Amniotic stem cell (primary cell): ENCODE measurements at regions not wholly inside any gene's neighbourhood (a gene's known extent, or its start where the extent isn't known, plus 50 kb on each side); places are given as distances from the start of the nearest gene placed in this dataset.

Experiments used
- DNase-seq: peaks from one replicate; lab custom pipeline; 2025; lab: John Stamatoyannopoulos, UW

DNA sequence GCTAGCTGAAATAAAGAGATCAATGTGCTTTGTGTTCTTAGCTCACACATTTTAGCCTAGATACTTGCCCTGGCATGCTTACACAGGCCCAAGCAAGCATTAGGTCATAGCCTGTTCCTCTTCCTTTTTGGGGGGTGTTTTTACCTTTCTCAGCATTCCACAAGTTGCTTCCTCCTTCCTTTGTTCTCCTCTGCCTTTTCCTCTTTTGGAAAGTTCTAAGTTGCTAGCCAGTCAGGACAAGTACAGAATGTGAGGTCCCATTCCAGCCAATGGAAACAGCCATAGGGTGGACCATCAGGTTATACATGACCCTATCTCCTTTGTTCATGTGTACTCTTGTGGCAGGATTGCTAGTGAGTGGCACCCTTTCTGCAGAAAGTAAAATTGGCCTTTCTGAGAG is 154.9 kb downstream of the RASSF9 start:
- DNase-seq: no peak

DNA sequence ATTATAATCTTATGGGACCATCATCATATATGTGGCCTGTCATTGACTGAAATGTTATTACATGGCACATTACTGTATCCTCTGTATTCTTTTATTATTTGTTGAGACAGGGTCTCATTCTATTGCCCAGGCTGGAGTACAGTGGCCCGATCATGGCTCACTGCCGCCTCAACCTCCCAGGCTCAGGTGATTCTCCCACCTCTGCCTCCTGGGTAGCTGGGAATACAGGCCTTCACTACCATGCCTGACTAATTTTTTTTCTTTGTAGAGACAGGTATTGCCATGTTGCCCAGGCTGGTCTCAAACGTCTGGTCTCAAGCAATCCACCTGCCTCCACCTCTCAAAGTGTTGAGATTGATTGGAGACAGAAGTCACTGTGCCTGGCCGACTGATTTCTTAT is 153.2 kb downstream of the RASSF9 start:
- no peak for DNase-seq

DNA sequence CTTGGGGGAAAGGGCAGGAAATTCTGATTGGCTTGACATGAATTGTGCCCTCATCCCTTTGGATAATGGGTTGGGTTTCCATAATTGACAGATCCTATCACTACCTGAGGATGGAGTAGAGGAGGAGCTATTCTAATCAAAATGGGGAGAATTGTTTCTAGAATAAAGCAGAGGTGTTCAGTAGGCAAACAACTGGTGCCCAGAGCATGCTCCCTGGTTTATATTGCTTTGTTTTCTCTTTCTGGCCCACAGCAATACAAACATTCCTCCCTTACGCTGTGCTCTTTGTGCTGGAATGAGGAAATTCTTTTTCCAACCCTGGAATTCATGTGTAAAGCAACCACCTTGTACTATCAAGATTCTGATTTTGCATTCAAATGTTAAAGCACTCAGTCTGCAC is 147.4 kb downstream of the RASSF9 start:
- no peak for DNase-seq

DNA sequence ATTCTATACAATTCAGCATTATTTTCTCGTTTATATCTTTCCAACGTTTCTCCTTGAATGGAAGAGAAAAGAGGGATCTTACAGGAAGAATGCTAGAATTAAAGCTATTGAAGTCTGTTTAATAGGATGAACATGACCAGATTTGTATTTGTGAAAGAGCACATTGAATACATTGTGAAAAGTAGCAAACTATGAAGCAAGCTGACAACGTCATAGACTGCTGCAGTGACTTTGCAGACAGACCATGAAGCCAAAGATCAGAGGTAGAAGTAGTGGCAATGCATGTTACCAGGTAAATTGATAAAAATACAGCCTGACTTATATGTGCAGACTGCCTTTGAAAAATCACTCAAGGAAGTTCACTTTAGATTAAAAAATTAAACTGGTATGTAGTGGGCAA is 146.1 kb downstream of the RASSF9 start:
- no peak for DNase-seq

DNA sequence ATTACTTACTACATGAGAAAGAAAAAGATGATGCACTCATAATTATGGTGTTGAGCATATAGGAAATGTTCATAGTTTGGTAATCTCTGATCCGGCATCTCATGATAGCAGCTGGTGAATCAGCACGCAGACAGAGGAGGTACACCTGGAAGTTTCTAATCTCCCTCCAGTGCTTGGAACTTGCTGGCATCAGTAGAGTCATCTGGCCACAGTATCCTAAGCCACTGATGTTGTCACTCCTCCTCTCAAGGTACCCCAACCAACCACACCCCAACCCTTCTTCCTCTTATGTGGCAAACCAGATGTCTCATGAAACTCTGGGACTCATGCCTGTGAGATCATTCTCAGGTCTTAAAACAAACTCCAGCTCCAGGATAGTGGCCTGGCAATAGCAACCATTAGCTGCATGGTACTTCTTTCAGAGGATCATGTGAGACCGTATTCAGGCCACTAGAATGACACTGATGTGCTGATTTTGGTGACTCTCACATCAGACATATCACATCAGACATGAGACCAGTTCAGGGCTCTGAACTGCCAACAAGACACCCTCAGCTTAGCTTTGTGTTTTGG is 143.0 kb downstream of the RASSF9 start:
- DNase-seq: no peak

DNA sequence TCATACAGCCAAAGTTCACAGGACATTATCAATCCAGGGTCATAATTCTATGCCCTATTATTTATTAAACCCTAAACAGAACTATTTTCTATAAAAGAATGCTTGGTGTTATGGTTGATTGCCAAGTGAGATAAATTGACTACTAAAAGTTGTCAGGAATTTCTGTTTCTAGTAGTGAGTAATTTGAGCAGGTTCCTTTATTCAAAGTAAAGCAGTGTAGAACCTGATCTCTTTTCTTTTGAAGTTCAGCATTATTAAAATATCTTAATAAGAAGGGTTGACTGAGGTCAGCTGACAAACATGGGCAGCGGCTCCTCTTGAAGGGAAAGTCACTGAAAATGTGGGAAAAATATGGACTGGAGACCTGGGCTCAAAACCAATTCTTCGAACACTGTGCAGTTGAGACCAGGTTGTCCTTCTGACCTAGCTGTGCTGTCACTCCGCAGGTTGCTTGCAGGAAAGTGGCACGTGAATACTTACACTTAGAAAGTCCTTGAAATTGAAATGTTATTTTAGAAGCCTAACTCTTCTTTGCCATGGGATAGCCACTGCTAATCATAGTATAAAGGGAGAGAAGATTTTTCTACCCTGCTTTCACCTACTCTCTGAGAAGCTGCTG is 141.0 kb downstream of the RASSF9 start:
- no peak for DNase-seq

DNA sequence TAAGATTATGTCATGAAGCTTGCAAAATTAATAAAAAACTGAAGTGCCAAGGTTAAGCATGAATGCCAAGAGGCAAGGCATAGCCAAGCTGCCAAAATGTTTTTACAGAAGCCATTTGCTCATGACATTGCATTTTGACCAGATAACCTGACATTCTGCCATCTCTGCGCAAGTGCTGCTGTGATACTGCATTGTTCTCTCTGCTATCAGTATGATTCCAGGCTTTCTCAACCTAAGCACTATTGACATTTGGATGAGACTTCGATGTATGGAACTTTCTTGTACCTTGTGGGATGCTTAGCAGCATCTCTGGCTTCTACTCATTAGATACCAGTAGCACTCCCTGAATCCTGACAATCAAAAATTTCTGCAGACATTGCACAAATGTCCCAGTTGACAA is 139.2 kb downstream of the RASSF9 start:
- no peak for DNase-seq

DNA sequence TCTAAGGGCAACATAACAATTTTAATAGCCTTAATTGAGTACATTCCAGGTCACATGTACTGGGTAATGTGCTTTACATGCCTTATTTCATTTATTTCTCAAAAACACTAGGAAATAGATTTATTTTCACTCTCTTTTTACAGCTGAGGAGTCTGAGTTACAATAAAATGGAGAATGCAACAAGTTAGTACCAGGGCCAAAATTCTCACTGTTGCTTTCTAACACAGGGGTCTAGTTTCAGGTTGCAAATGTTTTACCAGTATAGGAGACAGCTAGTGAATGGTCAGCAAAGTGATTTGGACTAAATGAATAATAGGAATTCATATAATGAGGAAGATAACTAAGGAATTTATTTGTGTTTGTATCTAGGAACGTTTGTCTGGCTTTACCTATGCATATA is 137.3 kb downstream of the RASSF9 start:
- DNase-seq: no peak

DNA sequence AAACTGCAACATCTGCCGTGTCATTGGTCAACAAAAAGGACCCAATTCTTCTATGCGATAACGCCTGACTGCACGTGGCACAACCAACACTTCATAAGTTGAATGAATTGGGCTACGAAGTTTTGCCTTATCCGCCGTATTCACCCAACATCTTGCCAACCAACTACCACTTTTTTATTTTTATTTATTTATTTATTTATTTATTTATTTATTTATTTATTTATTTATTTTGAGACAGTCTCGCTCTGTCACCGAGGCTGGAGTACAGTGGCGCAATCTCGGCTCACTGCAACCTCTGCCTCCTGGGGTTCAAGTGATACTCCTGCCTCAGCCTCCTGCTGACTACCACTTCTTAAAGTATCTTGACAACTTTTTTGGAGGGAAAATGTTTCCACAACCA is 127.4 kb downstream of the RASSF9 start:
- no peak for DNase-seq

DNA sequence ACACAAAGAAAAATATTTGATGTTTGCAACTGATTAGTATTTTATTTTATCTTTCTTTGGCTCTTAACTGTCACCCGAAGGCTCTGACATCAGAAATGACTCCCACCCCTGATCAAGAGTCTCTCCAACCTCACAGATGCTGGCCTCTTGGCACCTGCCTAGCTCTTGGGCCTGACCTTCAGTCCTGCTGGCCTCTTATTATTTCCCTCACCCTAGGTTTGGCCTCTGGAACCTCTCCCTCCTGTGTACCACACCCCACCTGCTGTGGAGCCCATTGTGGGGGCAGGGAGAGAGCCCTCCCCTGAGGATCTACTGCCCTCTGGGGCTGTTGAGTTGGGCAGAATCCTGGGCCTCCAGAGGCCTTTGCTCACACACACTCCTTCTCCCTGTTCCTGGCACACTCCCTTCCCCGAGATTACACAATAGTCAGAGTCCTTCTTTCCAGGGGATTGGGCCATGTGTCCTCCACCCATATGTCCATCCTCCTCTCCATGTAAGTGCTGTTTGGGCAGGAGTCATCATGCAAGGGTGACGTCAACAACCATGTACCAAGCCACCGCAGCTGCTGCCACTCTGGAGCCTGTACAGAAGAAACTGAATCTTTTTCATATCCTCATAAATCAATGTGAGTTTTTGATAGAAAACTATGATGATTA is 124.3 kb downstream of the RASSF9 start:
- no peak for DNase-seq

DNA sequence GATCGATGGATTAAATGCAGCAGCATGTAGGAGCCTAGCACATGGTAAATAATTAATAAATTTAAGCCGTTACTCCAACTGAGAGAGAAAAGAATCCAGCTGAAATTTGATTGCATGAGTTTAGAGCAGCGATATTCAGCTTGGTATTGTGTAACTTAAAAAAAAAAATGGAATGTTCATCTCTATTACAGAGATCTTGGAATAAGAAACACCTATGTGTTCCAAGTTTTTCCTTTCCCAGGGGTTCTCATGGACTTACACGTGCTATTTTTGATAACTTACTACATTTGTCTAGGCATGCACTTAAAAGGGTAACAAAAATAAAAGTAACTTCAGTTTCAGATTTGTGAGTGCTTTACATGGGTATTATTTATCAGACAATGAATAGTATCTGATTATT is 122.8 kb downstream of the RASSF9 start:
- DNase-seq: no peak

DNA sequence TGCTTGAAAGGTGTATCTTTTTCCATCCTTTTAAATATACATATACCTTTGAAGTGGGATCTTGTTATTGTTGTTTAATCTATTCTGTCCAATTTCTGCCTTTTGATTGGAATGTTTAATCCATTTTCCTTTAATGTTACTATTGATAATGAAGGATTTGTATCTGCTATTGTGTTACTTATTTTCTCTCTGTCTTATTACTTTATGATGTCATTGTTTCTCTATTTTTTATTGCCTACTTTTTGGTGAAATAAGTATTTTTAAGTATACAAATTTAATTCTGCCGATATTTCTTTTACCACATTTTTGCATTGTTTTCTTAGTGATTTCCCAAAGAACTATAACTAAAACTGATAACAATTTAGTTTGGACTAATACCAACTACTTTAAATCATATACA is 121.8 kb downstream of the RASSF9 start:
- no peak for DNase-seq

DNA sequence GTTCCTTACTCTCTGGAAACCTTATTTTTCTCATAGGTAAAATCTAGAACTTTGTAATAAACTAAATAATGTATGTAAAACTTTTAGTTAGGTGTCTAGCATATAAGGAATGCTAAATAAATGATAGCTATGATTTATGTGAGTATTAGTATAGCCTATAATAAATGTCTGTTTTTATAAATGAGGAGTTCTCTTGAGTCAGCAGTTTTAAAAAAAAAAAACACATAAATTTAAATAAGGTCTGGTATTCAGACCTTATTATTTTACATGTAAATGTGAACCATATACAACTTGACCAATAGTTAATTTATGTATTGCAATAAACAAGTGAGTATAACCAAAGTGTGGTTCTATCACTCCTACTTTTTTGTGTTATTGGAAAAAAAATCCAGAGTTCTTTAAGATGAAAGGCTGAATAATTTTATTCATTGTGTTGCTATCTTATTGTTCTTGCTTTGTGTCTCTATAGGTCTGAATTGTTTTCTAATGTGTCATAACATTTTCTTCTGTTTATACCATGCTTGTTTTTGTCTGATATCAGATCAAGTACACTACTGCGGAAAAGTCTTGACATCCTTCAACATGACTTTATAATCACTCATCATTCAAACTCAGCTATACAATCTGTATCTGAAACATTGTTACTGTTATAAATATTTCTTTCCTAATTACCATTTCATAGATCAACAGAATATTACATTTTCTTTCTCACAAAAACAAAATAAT is 115.7 kb downstream of the RASSF9 start:
- no peak for DNase-seq

DNA sequence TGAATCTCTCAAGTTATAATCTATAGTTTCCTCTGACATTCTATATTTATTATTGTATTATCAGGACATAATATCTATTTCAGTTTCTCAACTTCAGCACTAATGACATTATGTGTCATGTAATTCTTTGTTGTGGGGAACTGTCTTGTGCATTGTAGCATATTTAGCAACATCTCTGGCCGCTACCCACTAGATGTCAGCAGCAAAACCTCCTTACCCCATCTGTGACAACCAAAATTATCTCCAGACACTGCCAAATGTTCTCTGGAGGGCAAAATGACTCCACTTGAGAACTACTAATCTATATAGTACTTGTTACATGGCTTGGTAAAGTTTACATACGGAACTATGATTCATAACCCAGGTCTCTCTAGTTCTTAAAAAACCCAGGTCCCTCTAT is 110.2 kb downstream of the RASSF9 start:
- DNase-seq: no peak

DNA sequence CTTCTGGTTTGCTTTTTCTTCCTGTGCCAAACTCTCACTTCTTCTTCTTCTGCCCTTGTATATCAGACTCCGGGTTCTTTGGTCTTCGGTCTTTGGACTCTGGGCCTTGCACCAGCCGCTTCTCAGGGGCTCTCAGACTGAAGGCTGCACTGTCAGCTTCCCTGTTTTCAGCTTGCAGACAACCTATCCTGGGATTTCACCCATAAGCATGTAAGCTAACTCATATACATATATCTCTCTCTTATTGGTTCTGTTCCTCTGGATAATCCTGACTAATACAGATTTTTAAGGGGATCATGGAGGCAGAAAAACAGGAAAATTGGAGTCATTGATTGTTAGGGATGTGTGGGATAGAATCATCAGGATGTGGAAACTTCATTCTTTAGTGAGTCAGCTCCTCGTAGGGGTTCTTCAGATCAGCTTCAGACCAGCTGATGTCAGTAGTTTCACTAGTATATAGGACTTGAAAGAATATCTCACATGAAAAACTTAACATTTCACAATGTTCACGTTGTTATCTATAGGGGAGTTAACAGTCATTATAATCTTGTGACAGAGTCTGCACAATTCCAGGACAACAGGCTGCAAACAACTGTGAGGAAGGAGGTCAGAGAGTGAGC is 102.9 kb downstream of the RASSF9 start:
- DNase-seq: no peak

DNA sequence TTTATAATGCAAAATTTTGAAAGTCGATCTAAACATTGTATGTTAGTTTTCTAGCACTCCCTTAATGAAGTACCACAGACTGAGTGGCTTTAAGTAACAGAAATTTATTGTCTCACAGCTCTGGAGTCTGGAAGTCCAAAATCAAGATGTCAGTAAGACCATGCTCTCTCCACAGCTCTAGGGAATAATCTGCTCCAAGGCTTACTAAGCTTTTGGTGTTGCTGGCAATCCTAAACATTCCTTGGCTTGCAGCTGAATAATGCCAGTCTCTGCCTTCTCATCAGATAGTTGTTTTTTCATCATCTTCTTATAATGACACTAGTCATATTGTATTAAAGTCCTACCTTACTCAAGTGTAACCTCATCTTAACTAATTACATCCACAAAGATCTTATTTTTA is 102.2 kb downstream of the RASSF9 start:
- DNase-seq: no peak

DNA sequence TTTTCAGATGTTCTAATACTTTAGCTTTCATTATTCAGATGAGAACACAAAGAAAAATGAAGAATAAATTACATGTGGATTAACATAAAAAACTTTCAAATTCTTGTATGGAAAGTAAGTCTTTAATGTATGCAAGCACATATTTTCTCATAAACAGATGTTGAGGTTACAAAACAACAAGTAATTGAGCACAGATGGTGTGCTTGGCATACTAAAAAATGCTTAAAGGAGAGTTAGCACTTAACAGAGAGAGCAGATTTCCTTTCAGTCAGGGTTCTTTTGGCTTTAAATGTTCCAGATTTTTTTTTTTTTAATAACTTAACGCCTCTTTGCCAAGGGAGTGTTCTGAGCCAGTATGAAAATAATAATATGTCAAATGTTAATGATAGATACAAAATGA is 96.0 kb downstream of the RASSF9 start:
- DNase-seq: no peak

DNA sequence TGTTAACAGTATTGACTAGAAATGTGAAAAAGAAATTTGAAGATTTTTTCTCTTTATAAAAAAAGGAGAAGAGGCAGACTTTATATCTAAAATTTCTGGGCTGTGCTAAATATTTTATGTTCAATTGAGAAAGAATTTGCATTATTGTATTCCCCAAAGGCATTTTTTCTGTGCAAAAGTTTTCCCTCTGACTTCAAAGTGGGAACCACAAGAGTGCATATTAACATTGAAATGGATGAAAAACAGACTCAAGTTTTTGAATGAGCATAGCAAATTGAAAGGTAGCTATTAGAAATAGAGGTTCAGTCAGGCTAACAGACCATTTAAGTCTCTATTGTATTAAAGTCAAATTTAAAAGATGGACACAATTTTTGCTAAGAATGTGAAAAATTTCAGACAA is 95.2 kb downstream of the RASSF9 start:
- no peak for DNase-seq

DNA sequence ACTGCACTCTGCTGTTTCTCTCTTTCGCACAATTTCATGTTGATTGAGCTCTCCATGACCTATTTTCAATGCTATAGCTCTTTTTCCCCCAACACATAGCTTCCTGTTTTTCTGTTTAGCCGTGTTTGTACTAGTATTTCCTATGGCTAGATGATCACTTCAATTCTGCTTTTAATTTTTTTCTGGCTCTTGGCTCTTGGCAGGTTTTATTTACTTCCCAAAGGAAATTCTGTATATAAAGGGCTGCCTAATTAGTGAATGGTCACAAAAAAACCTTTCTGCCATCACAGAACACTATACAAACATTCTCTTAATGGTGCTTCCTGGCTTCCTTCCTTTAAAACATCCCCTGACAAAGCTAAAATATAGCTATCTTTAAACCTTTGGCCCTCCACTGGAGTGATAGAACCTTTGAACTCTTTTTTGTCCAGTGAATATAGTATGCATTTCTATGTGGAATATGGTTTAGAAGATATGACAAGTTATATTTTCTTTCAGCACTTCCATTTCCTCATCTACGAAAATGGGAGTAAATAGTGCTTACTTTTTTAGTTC is 88.2 kb downstream of the RASSF9 start:
- no peak for DNase-seq
